Activated CD4-positive, alpha-beta memory T cell treated with anti-CD3 and anti-CD28 coated beads for 36 hours (primary cell): ENCODE measurements at regions not wholly inside any gene's neighbourhood (a gene's known extent, or its start where the extent isn't known, plus 50 kb on each side); places are given as distances from the start of the nearest gene placed in this dataset.

ENCODE experiments used
- CTCF ChIA-PET: fragments of 350-600 bp; sonication (Branson Sonifier 250); formaldehyde crosslinking; loops from one replicate; lab custom pipeline; 2021; ENCODE audit warnings: antibody characterized with exemption, inconsistent platforms; lab: Charles Lee
- POLR2A ChIA-PET: fragments of 350-600 bp; sonication (Branson Sonifier 250); formaldehyde crosslinking; loops from one replicate; lab custom pipeline; 2021; ENCODE audit warnings: antibody characterized with exemption; lab: Charles Lee
- DNase-seq: peaks from one replicate; pipeline ENCODE4 v3.0.0-alpha.2; 2020
- H3K27ac Mint-ChIP-seq: one replicate; pipeline ENCODE4 v1.8.0; 2021; ENCODE audit warnings: mixed read lengths
- H3K27me3 Mint-ChIP-seq: one replicate; pipeline ENCODE4 v1.8.0; 2021; ENCODE audit warnings: mixed read lengths
- H3K36me3 Mint-ChIP-seq: one replicate; pipeline ENCODE4 v1.8.0; 2021; ENCODE audit warnings: mixed read lengths
- H3K4me1 Mint-ChIP-seq: one replicate; pipeline ENCODE4 v1.8.0; 2021; ENCODE audit warnings: low read depth, mixed read lengths
- H3K4me3 Mint-ChIP-seq: one replicate; pipeline ENCODE4 v1.8.0; 2021; ENCODE audit warnings: mild to moderate bottlenecking, mixed read lengths
- H3K9me3 Mint-ChIP-seq: one replicate; pipeline ENCODE4 v1.8.0; 2021; ENCODE audit warnings: mixed read lengths
- intact Hi-C: fragments of 100-400 bp; cut with micrococcal nuclease; formaldehyde crosslinking; loops from one replicate; pipeline ENCODE4 v1.15.1; 2023

DNA sequence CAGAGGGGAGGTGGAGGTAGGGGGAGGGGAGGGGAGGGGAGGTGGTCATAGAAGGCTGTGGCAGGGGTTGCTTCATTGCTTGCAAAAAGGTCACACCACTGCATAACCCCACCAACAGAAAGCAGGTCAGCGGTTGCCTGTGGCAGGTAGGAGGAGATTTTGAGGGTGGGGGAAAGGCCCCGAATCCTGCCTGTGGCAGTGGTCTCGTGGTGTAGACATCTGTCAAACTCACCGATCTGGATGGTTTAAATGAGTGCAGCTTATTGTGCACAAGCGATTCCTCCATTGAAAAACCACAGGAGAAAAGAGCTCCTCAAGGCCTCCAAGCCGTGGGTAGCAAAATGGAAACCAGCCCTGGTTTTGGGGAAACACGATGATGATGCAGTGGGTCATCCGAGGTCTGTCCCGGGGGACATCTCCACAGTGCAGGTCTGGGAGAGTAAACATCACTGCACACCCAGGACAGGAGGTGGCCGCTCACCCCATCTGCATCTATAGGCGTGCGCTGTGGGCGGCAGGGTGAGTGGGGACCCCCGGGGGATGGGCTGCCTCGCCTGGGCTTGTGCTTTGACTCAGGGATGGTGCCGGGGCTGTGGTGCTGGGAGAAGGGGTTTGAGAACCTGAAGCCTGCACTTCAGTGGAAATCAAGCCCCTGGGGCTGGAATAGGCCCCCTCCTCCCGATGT, 112.3 kb downstream of the CRYAA start:
- DNase-seq: no peak
- Mint-ChIP-seq H3K27me3 (peaks cover 9% of the 10 kb centered on the region), H3K27ac (no peak overlapping the region), H3K4me1 (no peaks in the 10 kb centered on the region), H3K36me3 (no peaks in the 10 kb centered on the region), H3K4me3 (no peak overlapping the region), H3K9me3 (no peaks in the 10 kb centered on the region)
- intact Hi-C loops: no loop called here
- CTCF ChIA-PET: no interaction called here
- POLR2A ChIA-PET: no interaction called here

DNA sequence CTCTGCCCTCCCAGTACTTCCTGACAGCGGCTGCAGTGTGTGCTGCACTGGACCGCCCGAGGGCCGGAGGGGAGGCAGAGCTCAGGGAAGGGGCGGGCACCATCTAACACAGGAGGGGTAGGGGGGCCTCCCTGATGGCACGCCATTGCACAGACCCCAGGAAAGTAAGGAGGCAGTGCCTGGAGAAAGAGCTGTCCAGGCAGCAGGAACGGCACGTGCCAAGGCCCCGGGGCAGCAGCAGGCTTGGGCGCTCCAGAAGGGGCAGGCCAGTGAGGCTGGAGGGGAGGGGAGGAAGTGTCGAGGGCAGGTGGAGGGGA, 110.7 kb downstream of the CRYAA start:
- no peaks in the 10 kb centered on the region for H3K9me3 Mint-ChIP-seq
- peaks cover 14% of the 10 kb centered on the region for H3K27me3 Mint-ChIP-seq
- no peaks in the 10 kb centered on the region for H3K36me3 Mint-ChIP-seq
- no peaks in the 10 kb centered on the region for H3K4me1 Mint-ChIP-seq
- no peak overlapping the region for H3K4me3 Mint-ChIP-seq
- DNase-seq: no peak
- POLR2A ChIA-PET: no interaction called here
- H3K27ac Mint-ChIP-seq: no peak overlapping the region
- CTCF ChIA-PET: no interaction called here
- intact Hi-C loops: no loop called here

DNA sequence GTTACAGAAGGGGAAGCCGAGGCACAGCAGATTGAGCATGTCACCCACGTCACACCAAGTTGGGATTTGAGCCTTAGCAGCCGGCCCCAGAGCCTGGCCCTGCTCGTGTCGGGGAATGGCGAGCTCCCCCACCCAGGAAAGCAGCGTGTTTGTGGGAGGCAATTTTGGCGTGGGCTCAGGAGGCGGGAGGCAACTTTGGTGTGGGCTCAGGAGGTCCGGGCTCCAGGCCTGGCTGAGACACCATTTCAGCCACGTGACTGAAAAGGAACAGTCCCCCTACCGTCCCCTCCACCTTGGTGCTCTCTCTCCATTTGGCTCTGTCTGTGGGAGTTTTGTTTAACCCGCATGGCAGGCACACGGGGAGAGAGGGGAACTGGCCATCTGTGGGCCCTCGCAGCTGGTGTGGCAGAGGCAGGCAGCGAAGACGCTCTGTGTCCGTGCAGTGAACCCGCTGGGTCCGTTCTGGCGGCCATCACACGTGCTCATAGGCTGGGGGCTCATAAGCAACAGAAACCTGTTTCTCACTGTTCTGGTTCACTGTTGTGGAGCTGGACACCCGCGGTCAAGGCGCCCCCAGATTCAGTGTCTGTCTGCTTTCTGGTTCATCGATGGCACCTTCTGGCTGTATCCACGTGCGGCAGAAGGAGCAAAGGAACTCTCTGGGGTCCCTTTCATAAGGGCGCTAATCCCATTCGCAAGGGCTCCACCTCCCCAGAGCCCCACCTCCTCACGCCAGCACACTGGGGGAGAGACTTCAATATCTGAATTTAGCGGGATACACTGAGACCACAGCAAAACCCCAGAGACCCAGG, 110.2 kb downstream of the CRYAA start:
- Mint-ChIP-seq H3K4me3 (no peak overlapping the region), H3K27me3 (peaks cover 14% of the 10 kb centered on the region), H3K27ac (no peak overlapping the region), H3K9me3 (no peaks in the 10 kb centered on the region), H3K4me1 (no peaks in the 10 kb centered on the region), H3K36me3 (no peaks in the 10 kb centered on the region)
- no peak for DNase-seq
- ChIA-PET POLR2A (no interaction called here), CTCF (no interaction called here)
- intact Hi-C loops: no loop called here

DNA sequence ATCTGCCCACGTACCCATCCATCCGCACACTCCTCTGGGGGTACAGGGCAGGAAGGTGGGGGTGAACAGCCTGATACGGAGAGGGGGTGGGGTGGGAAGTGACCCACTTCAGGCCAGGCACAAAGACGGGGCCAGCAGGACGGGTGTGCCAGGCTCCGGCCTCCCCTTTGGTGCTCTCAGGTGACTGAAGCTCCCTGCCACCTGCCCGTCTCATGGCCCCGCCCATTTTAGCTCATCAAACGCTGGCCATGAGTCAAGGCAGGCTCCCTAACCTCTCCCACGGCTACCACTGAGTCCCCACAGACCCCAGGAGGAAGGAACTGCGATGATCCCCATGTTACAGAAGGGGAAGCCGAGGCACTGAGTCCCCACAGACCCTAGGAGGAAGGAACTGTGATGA, 109.6 kb downstream of the CRYAA start:
- H3K27me3 Mint-ChIP-seq: peaks cover 14% of the 10 kb centered on the region
- no peaks in the 10 kb centered on the region for H3K4me1 Mint-ChIP-seq

DNA sequence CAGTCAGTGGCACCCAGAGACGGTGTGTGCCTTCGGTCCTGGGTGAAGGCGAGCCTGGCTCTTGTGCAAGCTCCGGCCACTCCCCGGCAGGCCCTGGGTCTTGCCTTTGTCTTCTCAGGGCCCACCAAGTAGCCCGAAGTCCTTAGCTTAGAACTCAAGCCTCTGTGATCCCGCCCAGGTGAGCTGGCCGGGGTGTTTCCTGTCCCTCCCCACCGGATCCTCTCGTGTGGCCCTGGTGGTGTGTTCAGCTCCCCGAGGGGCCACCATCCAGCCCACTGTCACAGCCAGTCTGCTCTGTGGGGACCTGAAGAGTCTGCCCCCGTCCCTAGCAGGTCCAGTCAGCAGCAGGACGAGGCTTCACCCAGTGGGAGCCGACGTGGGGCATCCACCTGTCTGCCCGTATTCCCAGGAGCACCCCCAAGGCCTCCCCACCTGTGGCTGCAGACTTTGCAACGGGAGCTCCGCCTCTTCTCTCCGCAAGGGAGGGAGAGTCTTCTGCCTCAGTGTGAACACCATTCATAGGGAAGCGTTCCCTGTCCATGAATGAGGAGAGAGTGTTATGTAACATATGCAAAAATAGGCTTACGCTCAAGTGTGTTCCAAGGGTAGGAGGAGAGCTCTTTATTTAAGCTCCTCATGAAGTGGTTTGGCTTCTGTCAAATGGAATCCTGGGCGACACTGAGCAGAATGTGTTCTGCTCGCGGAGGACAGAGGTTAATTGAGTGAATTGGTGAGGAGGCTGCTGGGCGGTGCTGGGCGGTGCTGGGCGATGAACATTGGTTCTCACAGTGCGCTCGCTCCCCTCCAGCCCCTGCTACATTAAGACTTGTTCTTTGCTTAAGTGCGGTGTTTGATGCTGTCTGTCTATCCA, 108.9 kb downstream of the CRYAA start:
- Mint-ChIP-seq H3K4me3 (no peak overlapping the region), H3K27me3 (peaks cover 14% of the 10 kb centered on the region), H3K27ac (no peak overlapping the region), H3K9me3 (no peaks in the 10 kb centered on the region), H3K36me3 (no peaks in the 10 kb centered on the region), H3K4me1 (no peaks in the 10 kb centered on the region)
- ChIA-PET CTCF (no interaction called here), POLR2A (no interaction called here)
- intact Hi-C loops: no loop called here
- no peak for DNase-seq

More for the DNA sequence above, 109.6 kb downstream of the CRYAA start:
- DNase-seq: no peak
- H3K36me3 Mint-ChIP-seq: no peaks in the 10 kb centered on the region
- ChIA-PET CTCF (no interaction called here), POLR2A (no interaction called here)
- H3K27ac Mint-ChIP-seq: no peak overlapping the region
- H3K9me3 Mint-ChIP-seq: no peaks in the 10 kb centered on the region
- intact Hi-C loops: no loop called here
- H3K4me3 Mint-ChIP-seq: no peak overlapping the region

DNA sequence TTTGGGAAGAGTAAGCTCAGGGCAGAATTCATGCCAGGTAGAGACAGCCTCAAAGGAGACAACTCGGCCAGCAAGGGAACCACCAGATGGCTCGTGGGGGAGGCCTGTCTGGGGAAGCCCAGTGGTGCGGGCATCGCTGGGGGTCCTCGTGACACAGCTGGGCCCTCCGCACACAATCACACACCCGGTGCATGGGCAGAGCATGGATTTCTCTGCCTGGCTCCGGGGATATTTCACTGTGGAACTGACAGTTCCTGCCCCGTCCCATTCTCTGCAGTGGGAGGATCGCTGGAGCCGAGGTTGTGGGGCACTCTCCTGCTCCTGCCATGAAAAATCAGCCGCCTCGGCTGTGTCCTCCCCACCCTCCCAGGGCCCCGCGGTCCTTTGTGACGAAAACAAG, 108.0 kb downstream of the CRYAA start:
- no peak for DNase-seq
- POLR2A ChIA-PET: no interaction called here
- CTCF ChIA-PET: no interaction called here
- peaks cover 18% of the 10 kb centered on the region for H3K27me3 Mint-ChIP-seq
- H3K4me1 Mint-ChIP-seq: no peaks in the 10 kb centered on the region
- no peaks in the 10 kb centered on the region for H3K36me3 Mint-ChIP-seq
- H3K27ac Mint-ChIP-seq: no peak overlapping the region
- intact Hi-C loops: no loop called here
- no peak overlapping the region for H3K4me3 Mint-ChIP-seq
- no peaks in the 10 kb centered on the region for H3K9me3 Mint-ChIP-seq

DNA sequence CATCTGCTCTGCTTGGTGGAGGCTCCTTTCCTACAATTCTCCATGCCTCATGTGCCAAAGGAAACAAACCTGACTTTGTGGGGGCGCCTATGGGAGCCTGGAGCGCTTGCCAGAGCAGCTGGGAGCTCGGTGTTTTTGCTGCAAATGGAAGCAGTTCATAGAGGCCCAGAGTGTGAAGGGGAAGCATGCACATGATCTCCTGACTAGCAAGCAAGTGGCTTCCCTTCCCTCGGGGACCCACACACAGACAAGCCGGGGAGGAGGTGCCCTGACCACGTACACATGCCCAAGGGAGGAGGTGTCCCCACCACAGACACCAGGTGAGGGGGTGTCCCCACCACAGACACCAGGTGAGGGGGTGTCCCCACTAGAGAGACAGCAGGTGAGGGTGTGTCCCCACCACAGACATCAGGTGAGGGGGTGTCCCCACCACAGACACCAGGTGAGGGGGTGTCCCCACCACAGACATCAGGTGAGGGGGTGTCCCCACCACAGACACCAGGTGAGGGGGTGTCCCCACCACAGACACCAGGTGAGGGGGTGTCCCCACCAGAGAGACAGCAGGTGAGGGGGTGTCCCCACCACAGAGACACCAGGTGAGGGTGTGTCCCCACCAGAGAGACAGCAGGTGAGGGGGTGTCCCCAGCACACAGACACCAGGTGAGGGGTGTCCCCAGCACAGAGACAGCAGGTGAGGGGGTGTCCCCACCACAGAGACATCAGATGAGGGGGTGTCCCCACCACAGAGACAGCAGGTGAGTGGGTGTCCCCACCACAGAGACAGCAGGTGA, 106.8 kb downstream of the CRYAA start:
- no peaks in the 10 kb centered on the region for H3K4me1 Mint-ChIP-seq
- ChIA-PET CTCF (no interaction called here), POLR2A (no interaction called here)
- H3K9me3 Mint-ChIP-seq: no peaks in the 10 kb centered on the region
- H3K4me3 Mint-ChIP-seq: no peak overlapping the region
- intact Hi-C loops: no loop called here
- peaks cover 18% of the 10 kb centered on the region for H3K27me3 Mint-ChIP-seq
- no peak for DNase-seq
- H3K27ac Mint-ChIP-seq: no peak overlapping the region
- H3K36me3 Mint-ChIP-seq: no peaks in the 10 kb centered on the region

DNA sequence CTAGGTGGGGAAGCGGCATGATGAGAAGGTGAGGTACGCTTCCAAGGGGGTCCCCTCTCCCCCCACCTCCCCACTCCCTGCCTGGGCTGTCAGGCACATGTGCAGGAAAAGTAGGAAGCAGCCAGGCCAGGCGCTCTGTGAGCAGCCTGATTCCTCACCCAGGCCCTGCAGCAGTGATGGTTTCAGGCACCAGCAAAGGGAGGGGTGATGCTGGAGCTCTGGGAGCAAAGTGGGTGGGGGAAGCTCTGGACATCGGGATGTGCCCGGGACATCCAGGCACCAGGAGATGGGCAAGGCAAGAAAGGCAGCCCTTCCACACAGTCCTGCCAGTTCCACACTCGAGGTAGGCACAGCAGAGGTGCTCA, 106.1 kb downstream of the CRYAA start:
- H3K9me3 Mint-ChIP-seq: no peaks in the 10 kb centered on the region
- CTCF ChIA-PET: no interaction called here
- POLR2A ChIA-PET: no interaction called here
- no peak for DNase-seq
- peaks cover 19% of the 10 kb centered on the region for H3K27me3 Mint-ChIP-seq
- no peak overlapping the region for H3K4me3 Mint-ChIP-seq
- no peaks in the 10 kb centered on the region for H3K4me1 Mint-ChIP-seq
- intact Hi-C loops: no loop called here
- no peaks in the 10 kb centered on the region for H3K36me3 Mint-ChIP-seq
- H3K27ac Mint-ChIP-seq: no peak overlapping the region

DNA sequence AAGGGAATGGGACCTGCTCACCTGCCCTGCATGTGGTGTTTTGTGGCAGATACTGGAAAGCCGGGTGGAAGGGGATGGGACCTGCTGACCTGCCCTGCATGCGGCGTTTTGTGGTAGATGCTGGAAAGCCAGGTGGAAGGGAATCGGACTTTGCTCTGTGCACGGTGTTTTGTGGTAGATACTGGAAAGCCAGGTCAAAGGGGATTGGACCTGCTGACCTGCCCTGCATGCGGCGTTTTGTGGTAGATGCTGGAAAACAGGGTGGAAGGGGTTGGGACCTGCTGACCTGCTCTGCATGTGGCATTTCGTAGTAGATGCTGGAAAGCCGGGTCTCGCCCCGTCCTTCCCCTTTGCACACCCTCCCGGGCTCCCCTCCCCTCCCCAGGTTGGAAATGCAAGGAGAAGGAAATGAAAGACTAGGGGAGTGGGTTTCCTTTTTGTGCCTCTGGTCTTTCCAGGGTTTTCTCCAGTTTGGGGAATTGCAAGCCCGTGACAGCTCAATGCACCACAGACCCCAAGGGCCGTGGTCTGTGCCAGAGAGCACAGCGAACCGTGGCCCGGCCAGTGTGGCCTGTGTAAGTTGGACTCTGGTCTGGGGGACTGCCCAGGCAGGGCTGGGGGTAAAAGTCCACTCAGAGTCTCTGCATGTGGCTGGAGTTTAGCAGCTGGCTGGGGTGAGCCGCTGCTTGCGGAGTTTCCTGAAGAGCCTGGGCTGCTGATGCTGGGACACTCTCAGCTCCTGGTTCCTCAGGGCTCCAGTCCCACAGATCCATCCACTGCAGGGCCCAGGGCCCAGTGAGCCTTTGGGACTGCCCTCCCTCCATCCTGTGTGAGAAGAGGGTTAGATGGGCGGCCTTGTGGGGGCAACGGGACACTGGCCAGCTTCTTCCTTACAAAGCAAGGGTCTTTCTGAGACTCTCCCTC, 105.5 kb downstream of the CRYAA start:
- ChIA-PET POLR2A (no interaction called here), CTCF (no interaction called here)
- H3K9me3 Mint-ChIP-seq: no peaks in the 10 kb centered on the region
- DNase-seq: no peak
- intact Hi-C loops: no loop called here
- H3K27ac Mint-ChIP-seq: no peak overlapping the region
- peaks cover 19% of the 10 kb centered on the region for H3K27me3 Mint-ChIP-seq
- no peaks in the 10 kb centered on the region for H3K4me1 Mint-ChIP-seq
- H3K4me3 Mint-ChIP-seq: no peak overlapping the region
- H3K36me3 Mint-ChIP-seq: no peaks in the 10 kb centered on the region

DNA sequence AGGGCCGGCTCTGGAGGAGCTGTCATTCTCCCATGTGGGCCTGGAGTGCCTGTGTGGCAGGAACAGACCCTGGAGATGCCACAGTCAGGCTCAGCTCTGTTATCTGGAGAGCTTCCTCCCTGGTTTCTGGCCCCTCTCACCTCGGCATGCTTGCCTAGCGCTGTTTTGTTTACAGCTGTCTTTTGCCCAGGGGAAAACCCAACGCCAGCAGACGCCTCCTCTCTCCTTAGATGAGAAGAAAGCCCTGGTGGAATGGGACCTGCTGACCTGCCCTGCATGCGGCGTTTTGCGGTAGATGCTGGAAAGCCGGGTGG, 104.9 kb downstream of the CRYAA start:
- ChIA-PET POLR2A (no interaction called here), CTCF (interaction anchor here (0.8 to 1.0 kb wide), 2 partner anchors 67 to 372 kb away, joined by 3 read pairs; no protein-coding TSS in a partner anchor)
- DNase-seq: no peak
- no peak overlapping the region for H3K27ac Mint-ChIP-seq
- H3K36me3 Mint-ChIP-seq: no peaks in the 10 kb centered on the region
- H3K4me3 Mint-ChIP-seq: no peak overlapping the region
- H3K27me3 Mint-ChIP-seq: peaks cover 19% of the 10 kb centered on the region
- no peaks in the 10 kb centered on the region for H3K4me1 Mint-ChIP-seq
- no peaks in the 10 kb centered on the region for H3K9me3 Mint-ChIP-seq
- intact Hi-C loops: no loop called here

DNA sequence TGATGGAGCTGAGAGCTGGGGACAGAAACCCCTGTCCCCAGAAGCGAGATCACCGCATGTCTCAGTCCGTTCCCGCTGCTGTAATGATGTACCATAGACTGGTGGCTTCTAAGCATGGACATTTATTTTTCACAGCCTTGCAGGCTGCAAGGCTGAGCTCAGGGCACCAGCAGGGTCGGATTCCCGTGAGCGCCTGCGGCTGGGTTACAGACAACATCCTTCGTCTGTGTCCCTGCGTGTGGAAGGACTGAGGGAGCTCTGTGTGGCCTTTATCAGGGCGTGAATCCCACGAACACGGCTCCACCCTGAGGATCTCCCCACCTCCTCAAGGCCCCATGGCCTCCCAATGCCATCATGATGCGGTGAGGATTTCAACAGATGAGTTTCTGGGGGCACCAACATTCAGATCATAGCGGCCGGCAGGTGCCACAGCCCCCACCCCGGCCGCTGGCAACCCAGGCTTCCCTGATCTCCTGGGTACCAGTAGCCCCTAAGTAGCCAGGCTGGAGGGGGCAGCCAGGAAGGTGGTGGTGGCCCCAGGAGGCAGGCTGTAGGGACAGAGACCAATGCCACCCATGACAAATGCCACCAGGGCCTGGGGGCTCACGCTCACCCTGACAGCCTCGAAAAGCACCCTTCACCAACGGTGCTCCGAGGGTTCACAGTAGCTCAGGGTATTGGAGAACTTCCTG, 104.4 kb downstream of the CRYAA start:
- CTCF ChIA-PET: interaction anchor here (0.8 to 1.0 kb wide), 2 partner anchors 66 to 372 kb away, joined by 3 read pairs; no protein-coding TSS in a partner anchor
- peaks cover 19% of the 10 kb centered on the region for H3K27me3 Mint-ChIP-seq
- intact Hi-C loops: no loop called here
- H3K4me1 Mint-ChIP-seq: no peaks in the 10 kb centered on the region
- no peaks in the 10 kb centered on the region for H3K9me3 Mint-ChIP-seq
- no peak for DNase-seq
- POLR2A ChIA-PET: no interaction called here
- no peak overlapping the region for H3K27ac Mint-ChIP-seq
- H3K4me3 Mint-ChIP-seq: no peak overlapping the region
- H3K36me3 Mint-ChIP-seq: no peaks in the 10 kb centered on the region
